Activated T-cell treated with anti-CD3 and anti-CD28 coated beads, Interleukin-2, amount 50 U/mL, for 1 hour (primary cell): ENCODE measurements at regions not wholly inside any gene's neighbourhood (a gene's known extent, or its start where the extent isn't known, plus 50 kb on each side); places are given as distances from the start of the nearest gene placed in this dataset.

Experiments used
- DNase-seq: peaks from one replicate; pipeline ENCODE4 v3.0.0-alpha.2; 2020

DNA sequence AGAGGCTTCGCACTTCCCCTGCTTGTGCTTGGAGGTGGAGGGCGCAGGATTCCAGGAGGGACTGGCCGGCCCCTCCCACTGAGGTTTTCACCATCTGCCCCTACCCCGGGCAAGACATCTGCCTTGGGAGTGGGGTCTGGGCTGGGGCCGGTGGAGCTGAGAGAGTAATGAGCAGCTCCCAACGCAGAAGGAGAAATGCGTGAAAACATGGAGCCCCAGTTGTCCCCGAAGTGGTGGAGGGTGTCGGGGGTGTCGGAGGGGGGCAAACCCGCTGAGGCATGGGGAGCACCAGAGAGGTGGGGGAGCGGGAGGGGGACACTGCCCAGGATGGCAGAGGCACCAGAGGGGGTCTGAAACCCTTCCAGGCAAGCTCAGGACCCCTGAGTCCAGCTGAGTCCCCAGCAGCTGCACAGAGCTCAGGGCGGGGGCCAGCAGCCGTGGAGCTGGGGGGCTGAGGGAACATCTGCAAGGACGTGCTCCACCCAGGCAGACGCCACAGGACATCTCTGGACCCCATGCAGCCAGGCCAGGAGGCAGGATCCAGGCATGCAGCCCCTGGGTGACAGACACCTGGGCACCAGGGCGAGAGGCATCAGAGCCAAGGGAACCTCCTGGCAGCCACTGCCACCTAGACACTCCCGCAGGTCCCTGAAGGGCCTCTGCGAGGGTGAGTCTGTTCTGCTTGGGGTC, 110.6 kb downstream of the SIK1 start:
- no peak for DNase-seq

DNA sequence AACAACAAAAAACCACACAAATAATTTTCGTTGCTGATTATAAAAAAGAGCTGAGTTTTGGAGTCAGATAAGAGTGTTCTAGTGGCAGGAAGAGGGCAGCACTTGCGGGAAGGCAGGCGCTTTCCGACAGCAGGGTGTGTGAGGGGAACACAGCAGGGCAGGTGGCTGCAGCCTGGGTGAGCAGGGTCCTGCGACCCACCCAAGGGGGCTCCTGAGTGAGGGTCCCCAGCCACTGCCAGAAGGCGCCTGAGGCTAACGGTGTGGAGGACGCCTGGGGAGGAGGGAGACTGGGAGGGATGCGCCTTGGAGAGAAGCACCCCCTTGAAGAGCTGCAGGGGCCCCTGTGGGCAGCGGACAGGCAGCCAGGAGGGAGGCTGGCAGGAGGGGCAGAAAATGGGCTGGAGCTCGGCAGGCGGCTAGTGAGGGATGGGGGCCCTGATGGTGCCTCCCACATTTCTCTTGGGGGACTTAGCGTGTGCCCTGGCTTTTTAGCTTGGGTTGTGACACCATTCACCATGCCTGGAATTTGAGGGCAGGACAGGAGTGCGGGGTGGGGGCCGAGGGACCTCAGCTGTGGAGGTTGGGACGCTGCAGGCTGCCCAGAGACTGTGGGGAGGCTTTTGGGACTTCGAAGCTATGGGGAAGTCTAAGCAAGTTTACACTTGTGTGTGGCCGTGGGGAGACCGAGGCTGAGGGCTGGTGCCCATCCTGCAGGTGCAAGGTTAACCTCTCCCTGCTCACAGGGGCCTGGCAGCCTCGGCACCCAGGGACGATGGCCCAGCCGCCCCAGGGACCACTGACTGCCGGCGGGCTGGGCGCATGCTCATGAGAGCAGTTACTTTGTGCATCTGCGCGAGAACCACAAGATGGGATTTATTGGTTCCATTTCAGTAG, 111.4 kb downstream of the SIK1 start:
- DNase-seq: peak; percentile 30

DNA sequence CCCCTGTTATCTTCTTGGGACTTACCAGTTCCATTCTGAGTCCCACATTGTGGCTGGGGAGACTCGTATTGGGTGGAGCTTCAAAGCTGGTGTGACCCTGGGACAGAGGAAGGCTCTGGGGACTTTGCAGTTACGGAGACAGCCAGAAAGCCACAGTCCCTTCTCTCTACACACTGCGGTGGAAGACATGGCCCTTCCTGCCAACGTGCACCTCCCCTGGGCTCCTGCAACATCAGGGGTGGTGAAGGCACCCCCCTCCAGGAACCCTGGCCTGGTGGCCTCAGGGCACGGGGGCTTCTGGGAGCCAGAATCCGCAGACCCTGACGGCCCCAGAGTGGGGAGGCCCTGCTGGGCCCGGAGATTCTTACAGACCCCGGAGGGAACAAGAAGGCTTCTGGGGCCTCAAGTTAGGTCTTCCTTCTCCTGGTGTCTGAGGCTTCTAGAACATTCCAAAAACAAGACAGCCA, 113.0 kb downstream of the SIK1 start:
- DNase-seq: no peak

- no peak for DNase-seq
Observed at GRCh38 chr21:43313221-43313938, 113.6 kb downstream of the SIK1 start.

DNA sequence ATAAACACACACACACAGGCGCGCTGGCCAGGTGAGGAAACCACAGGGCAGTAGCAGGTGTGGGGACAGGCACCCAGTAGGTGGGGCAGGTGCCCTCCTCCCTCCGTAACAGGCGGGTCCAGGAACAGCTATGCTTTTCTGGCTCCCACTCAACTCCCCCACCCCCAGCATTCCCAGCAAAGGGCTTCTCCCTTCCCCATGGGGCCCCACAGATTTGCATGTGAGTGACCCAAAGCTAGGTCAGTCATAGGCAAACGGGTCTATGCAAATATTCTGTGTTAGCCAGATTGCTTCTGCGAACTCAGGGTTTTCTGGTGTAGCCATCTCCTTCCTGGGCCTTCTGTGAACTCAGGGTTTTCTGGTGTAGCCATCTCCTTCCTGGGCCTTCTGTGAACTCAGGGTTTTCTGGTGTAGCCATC, 114.2 kb downstream of the SIK1 start:
- no peak for DNase-seq

DNA sequence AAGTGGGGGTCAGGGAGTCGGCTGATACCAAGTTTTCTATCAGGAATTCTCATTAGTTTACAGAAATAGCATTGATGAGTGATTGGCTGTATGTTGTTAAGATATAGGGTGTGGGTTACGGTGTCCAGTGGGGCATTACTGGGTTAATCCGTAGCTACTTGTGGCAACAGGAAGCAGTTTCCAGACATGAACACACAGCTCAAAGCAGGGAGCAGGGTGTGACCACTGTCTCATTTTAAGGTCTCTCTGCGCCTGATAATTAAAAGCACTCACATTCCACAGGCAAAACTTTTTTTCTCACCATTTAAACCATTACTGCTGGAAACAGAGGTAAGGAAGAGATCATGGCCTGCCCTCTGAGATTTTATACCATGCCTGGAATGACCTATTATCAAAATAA, 114.9 kb downstream of the SIK1 start:
- DNase-seq: no peak

- no peak for DNase-seq
Observed at GRCh38 chr21:43311301-43311817, 115.6 kb downstream of the SIK1 start.

DNA sequence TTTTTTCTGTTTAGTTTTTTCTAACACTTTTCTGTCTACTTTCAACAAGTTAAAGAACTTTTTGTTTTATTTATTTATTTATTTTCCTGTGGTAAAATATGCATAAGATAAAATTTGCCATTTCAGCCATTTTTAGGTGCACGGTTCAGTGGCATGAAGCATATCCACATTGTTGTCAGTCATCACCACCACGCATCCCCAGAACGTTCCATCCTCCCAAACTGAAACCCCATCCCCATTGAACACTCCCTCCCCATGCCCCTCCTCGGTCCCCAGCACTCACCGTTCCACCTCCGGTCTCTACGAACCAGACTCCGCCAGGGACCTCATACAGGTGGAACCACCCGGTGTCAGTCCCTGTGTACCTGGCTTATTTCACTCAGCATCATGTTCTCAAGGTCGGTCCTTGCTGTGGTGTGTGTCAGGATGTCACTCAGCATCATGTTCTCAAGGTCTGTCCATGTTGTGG, 118.1 kb downstream of the SIK1 start:
- no peak for DNase-seq

GRCh38 chr21:43308101-43308814, 118.7 kb downstream of the SIK1 start:
- no peak for DNase-seq

GRCh38 chr21:43307677-43308070, 119.3 kb downstream of the SIK1 start:
- no peak for DNase-seq

GRCh38 chr21:43306911-43307676, 119.8 kb downstream of the SIK1 start:
- DNase-seq: no peak

- no peak for DNase-seq
Observed at GRCh38 chr21:43306391-43306790, 120.5 kb downstream of the SIK1 start.

DNA sequence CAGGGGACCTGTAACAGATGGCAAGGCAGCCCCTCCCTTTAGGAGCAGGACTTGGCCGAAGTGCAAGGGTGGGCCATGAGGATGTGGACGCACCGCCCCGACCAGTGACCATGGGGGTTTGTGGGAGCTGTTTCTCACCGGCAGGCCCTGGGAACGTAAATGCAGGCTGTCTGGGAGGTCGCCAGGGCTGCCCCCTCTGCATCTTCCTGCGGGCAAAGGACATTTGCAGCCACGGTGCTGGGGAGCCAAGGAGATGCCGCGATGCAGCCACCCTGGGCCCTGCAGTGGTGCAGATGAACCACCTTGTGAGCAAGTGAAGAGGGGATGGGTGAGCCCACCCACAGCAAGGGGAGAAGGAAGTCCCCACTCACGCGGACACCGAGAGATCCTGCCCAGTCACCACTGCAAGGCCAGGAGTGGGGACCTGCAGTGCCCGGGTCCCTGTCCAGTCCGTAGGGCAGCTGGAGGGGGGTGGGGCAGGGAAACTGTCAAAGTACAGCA, 121.1 kb downstream of the SIK1 start:
- no peak for DNase-seq

DNA sequence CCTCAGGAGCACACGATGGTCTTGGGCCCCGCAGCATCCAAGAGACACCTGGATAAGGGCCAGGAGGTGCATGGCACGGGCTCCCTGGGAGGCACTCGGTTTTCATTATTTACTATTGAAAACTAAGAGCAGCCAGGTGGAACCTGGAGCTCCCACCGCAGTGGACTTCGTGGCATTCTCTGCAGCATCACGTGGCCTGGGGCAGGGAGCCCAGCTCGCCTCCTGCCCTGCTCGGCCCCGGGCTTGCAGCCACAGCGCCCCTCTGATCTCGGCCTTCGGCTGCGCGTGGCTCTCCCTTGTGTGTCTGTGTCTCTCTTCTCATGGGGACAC, 121.6 kb downstream of the SIK1 start:
- no peak for DNase-seq

DNA sequence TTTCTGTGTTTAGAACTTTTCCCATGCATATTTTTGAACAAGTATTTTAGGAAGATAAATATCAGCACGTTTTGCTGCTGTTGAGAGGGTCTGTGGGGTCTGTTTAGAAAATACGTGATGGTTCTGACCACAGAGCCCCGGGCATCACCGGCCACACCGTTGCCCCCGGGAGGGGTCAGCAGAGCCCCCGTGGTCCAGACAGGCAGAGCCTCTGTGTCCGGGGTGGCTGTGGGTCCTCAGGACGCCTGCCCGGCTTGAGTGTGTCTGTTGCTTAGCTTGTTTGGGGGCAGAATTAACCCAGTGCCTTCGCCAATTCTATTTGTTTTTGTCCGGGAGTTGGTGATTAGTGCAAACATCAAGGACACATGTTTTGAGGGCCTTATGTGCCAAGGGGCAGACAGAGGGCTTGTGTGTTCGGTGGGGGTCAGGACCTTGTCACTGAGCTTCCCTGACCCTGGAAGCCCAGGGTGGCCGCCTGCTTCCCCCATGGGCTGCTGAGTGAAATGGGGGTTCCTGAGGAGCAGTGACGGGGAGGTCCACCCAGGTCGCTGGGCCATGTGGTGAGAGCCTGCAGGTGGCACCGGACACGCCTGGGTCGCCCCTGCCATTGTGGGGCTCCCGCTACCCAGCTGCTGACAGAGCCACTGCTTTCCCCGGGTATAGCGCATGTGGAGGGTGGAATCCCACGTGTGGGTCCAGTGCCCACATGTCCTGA, 122.2 kb downstream of the SIK1 start:
- DNase-seq: no peak

DNA sequence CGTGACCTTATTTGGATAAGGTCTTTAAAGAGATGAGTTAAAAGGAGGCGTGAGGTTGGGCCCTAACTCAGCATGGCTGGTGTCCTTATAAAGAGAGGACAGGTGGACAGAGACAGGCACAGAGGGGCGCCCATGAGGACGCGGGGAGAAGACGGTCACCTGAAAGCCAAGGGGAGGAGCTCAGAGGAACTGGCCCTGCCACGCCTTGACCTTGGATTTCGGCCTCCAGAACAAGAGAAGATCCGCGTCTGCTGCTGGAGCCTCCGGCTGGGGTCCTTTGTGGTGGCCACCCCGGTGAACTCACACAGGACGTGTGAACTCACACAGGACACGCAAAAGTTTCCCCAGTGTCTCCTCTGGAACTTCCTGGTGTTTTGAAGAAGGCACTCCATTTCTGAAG, 122.7 kb downstream of the SIK1 start:
- no peak for DNase-seq

GRCh38 chr21:43303275-43304178, 123.4 kb downstream of the SIK1 start:
- DNase-seq: no peak

DNA sequence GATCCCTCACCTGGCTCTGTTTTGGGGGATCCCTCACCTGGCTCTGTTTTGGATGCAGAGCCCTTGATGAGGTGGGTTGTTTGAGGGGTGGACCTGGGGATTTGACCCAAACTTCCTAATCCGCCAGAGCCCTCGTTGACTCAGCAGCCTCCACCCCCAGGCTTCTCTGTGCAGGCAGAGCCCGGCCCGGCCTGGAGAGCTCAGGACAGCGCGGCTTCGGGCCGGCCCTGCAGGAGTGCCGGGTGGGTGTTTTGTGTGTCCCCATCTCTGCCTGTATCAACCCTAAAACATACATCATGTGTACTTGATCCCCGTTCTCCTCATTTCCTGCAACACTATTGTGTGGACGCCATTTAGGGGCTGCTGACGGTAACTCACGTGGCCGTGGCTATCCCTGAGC, 124.2 kb downstream of the SIK1 start:
- no peak for DNase-seq

DNA sequence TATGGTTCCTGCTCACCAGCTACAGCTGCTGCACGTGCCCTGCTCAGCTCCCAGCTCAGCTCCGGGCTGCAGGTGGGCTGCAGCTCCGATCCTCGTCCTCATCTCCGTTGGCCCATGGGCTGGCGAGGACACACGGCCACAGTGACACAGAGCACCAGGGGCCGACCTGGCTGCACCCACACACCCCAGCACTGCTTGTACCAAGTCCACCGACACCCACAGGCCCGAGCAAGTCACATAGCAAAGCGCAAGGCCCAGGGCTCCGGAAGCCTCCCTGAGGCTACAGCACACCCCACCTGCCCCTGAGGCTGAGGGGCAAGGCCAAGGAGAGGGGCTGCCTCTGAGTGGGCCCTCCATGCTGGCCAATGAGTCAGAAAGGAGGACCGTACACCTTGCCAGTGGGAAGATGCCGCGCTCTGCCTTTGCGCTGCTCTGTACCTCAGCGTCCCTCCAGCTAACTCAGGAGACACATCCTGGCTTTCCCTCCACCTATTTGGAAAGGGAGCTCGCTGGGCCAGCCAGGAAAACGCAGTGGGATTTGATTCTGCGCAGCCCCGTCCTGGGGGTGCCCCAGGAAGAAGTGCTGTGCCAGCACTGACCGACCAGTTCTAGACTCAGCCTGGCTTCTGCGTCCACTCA, 124.8 kb downstream of the SIK1 start:
- no peak for DNase-seq
